GM21423 (cell line): ENCODE measurements at regions not wholly inside any gene's neighbourhood (a gene's known extent, or its start where the extent isn't known, plus 50 kb on each side); places are given as distances from the start of the nearest gene placed in this dataset.

Source experiments
- ATAC-seq: cut with Tn5 transposase; IDR thresholded peaks from one replicate; pipeline ENCODE4 v1.9.1; 2021; ENCODE audit warnings: mild to moderate bottlenecking, moderate library complexity; ENCODE audit not compliant: unreplicated experiment

GRCh38 chr1:221150996-221151395 lies 271.8 kb downstream of the HLX start:
- no peak for ATAC-seq

DNA sequence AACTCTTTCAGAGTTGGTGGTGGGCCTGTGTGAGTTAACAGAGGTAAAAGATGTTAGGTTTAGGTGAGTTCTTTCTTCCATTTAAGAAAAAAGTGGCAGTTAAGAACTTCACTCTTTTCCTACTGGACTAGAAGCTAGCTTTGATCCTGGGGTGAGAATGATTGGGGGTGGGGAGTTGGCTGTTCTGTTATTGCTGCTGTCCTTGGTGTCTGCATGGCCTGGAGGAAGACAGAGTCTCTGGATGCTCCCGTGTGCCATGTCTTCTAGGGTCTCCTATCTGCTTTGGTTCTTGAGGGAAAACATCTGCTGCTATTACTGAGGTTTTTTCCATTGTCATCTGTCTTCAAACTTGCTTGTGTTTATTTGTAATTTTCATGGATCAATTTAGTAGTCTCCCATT lies 275.7 kb downstream of the HLX start:
- ATAC-seq: no peak

GRCh38 chr1:221157026-221157761 lies 278.0 kb downstream of the HLX start:
- ATAC-seq: peak; percentile 96

- no peak for ATAC-seq
These were observed 280.4 kb downstream of the HLX start for GRCh38 chr1:221159608-221160007.

GRCh38 chr1:221161571-221162041 lies 282.4 kb downstream of the HLX start:
- ATAC-seq: no peak

DNA sequence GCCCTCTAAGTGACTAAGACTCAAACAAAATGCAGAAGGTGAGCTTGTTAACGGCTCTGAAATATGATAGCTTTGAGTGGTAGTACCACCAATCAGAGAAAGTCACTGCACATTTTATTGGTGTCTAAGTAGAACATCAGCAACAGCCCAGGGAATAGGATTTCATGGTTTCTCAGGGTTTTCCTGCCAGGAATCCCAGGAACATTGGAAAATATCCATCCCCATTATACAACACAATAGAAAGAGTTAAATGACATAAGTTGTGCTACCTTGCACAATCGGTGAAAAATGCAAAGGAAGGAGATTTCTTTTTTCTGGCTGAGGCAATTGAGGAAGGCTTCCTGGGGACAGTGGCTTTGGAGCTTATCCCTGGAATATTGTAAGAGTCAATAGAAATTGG lies 283.1 kb downstream of the HLX start:
- no peak for ATAC-seq

DNA sequence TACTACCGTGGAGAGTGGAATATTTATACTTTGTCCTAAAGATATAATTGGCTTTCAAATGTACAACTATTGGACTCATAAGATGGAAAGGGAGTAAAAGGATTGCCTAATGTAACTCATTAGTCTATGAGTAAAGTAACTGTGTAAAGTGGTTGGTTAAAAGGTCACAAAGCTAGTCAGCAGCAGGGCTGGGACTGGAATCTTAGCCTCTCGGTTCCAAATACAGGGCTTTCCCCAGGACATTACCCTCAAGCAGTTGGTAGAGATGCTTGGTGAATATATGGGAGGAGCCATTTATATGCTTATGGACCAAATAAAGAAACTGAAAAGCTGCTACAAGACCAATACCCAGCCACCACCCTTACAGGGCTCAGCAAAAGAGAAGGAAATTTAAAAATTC lies 283.7 kb downstream of the HLX start:
- no peak for ATAC-seq

DNA sequence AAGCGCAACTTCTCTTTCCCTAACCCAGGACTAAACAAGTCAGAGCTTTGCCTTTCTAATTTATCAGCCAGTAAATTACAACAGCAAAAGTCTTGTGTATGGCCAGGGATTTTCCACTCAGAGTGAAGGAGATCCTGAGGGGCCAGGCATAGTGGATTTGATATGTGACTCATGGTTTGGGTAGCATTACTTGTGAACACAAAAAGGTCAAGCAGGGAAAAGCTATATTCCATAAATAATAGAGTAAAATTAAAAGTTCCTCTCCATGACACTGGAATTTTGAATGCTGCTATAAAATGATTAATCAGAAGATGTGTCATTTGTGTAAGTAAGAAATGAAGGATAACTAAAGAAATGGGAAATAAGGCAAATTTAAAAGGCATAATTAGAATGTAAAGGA lies 284.8 kb downstream of the HLX start:
- ATAC-seq: no peak

DNA sequence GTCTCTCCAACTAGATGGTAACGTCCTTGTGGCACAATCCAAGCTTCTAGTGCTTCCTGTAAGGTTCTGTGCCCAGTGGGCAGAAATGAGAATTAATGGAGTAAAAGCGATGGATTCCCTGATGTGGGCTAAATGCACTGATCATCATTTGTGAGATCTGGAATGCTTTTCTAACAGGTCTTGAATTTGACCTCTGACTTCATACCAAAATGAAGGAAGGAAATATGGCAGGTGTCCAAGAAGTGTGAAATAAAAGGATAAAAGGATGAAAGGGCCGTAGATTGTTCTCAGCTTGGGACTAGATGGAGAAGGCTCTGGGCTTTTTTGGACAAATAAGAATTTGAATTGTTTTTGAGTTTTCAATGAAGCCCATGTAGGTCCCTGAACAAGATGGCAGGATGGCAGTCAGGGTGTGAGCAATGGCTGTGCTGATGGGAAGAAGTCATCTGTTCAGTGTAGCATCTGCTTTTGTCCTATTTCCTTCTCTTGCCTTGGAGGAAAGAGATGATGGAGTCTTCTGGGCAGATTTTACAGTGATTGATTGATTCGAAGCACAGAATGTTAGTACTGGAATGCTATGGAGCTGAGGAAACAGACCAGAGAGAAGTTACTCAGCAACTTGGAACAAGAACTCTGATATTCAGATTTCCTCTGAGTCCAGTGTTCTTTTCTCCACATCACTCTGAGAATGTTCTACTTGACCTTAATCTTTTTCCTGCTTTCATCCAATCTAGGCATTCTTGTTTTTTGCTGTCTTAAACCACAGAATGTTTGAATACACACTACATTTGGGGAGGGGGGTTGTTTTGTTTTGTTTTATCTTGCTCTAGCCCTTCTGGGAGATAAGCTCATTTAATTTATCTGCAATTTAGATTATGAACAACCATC lies 286.0 kb downstream of the HLX start:
- ATAC-seq: no peak

DNA sequence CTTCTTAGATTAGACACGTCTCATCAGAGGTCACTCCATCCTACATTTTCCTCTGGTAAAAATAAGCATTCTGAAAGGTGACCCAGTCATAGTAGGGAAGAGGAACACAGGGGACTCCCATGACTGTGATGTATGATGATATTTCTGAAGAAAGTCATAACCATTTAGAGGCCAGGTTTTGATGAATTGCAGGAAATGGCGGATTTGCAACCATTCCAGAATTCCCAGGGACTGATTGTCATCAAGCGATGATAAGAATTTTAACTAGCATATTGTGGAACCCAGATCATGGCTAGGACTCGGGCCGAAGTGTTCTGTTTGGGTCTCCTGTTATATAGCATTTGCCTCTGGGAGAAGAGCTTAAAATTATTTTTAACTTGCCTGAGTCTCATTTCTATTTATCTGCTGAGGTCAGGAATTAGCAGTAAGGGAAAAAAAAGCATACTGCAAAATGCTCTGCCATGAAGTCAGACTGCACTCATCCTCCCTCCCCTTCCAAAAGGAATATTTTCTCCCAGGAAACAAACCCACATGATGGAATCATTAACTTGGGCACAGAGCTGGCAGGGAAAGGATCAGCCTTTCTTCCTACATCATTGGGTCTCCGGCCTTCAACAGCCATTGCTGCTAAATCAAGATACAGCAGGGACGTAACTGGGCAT lies 286.7 kb downstream of the HLX start:
- ATAC-seq: no peak

GRCh38 chr1:221166559-221167318 lies 287.5 kb downstream of the HLX start:
- peak; percentile 76 for ATAC-seq

- no peak for ATAC-seq
These were observed 290.2 kb downstream of the HLX start for GRCh38 chr1:221169447-221169889.

GRCh38 chr1:221170171-221170570 lies 290.9 kb downstream of the HLX start:
- no peak for ATAC-seq

DNA sequence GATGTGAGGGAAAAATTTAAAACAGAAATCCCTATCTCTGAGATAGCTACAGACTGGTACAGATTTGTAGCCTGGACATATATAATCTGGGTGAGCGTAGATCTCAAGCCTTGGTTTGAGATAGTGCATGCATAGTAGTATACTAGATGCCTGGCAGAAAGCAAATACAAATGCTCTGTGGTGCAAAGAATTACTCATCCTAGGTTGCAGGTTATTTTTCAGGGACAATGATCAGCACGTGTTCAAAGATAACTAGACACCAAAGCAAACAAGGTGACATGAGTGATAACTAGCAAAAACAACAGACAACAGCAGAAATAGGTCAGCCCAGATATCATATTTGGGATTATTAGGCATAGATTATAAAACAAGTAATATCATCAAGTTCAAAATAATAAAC lies 292.5 kb downstream of the HLX start:
- no peak for ATAC-seq

DNA sequence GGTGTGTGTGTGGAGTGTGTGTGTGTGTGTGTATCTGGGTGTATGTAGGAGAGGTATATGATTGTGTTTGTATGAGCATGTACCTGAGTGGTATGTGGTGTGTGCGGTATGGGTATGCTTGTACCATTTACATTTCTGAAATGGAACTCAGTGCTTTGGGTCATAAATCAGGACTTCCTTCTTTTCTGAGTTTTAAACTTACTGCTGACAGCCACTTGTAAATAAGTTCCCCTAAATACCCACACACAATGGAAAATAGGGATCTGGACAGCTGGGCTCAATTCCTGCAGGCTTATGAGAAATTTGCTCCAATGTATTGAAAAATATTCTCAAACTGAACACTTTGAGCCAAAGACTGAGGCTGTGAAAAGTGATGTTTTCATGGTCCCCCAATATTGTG lies 293.6 kb downstream of the HLX start:
- no peak for ATAC-seq

- ATAC-seq: no peak
These were observed 295.2 kb downstream of the HLX start for GRCh38 chr1:221174330-221174993.

GRCh38 chr1:221175249-221175648 lies 296.0 kb downstream of the HLX start:
- no peak for ATAC-seq

DNA sequence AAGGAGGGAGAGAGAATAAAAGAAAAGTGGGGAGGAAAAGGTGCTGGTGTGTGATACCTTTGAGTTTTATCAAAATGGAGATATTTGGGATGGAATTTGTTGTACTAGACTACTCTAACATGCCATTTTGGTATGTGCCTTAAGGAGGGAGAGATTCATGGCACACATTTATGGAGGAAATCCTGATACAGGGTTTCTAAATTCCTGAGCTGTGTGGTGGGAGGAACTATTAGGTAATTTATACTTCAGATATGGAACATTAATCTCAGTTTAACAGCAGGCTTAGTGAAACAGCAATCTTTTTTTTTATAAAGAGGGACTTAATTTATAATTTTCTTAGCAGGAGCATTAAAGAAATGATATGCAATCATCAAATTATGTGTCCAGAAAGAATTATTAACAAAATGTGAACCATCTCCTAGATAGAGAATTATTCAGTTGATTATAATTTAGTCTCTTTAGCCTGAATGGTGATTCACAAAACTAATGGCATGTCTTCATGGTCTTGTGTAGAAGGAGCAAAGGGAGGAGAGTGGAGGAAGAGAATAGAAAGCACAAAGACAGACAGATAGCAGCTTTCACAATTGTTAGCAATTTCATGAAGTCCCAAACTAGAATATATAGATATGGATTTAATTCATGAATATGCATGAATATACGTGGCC lies 301.6 kb downstream of the HLX start:
- ATAC-seq: no peak

- ATAC-seq: no peak
These were observed 303.7 kb downstream of the HLX start for GRCh38 chr1:221182791-221183533.
